NCI-H748 (cell line): ENCODE measurements at regions not wholly inside any gene's neighbourhood (a gene's known extent, or its start where the extent isn't known, plus 50 kb on each side); places are given as distances from the start of the nearest gene placed in this dataset.

ENCODE experiments used
- DNase-seq: peaks from one replicate; lab custom pipeline; 2025; ENCODE audit not compliant: unreplicated experiment; lab: John Stamatoyannopoulos, UW

GRCh38 chr5:142508591-142508990 is 177.3 kb downstream of the FGF1 start:
- peak; percentile 18 for DNase-seq

GRCh38 chr5:142507531-142508372 is 178.1 kb downstream of the FGF1 start:
- peak; percentile 6 for DNase-seq

- peak; percentile 18 for DNase-seq
Measured at GRCh38 chr5:142506756-142507155, 179.1 kb downstream of the FGF1 start.

GRCh38 chr5:142506046-142506445 is 179.8 kb downstream of the FGF1 start:
- no peak for DNase-seq

GRCh38 chr5:142501890-142502289 is 177.1 kb upstream of the SPRY4 start:
- DNase-seq = no peak

- DNase-seq = no peak
Measured at GRCh38 chr5:142500227-142500905, 175.5 kb upstream of the SPRY4 start.

- DNase-seq = no peak
Measured at GRCh38 chr5:142499591-142500226, 174.9 kb upstream of the SPRY4 start.

GRCh38 chr5:142498298-142498697 is 173.5 kb upstream of the SPRY4 start:
- no peak for DNase-seq

GRCh38 chr5:142495531-142495930 is 170.7 kb upstream of the SPRY4 start:
- no peak for DNase-seq

- DNase-seq = no peak
Measured at GRCh38 chr5:142493875-142494518, 169.2 kb upstream of the SPRY4 start.

GRCh38 chr5:142492781-142493281 is 168.0 kb upstream of the SPRY4 start:
- DNase-seq = no peak

GRCh38 chr5:142491679-142492078 is 166.9 kb upstream of the SPRY4 start:
- no peak for DNase-seq

- peak; percentile 9 for DNase-seq
Measured at GRCh38 chr5:142491270-142491669, 166.4 kb upstream of the SPRY4 start.

- no peak for DNase-seq
Measured at GRCh38 chr5:142486581-142486980, 161.8 kb upstream of the SPRY4 start.

- no peak for DNase-seq
Measured at GRCh38 chr5:142486020-142486419, 161.2 kb upstream of the SPRY4 start.

GRCh38 chr5:142484821-142485387 is 160.1 kb upstream of the SPRY4 start:
- no peak for DNase-seq

GRCh38 chr5:142482207-142482606 is 157.4 kb upstream of the SPRY4 start:
- no peak for DNase-seq

- no peak for DNase-seq
Measured at GRCh38 chr5:142481410-142481809, 156.6 kb upstream of the SPRY4 start.

- DNase-seq = no peak
Measured at GRCh38 chr5:142479854-142480519, 155.2 kb upstream of the SPRY4 start.

- DNase-seq = no peak
Measured at GRCh38 chr5:142479150-142479549, 154.3 kb upstream of the SPRY4 start.
